K562 (cell line): ENCODE measurements at regions not wholly inside any gene's neighbourhood (a gene's known extent, or its start where the extent isn't known, plus 50 kb on each side); places are given as distances from the start of the nearest gene placed in this dataset.
A peak's percentile ranks its signal among the peaks of the same experiment; 100 is the strongest.

Experiments
- CEBPB ChIP-seq: fragments of 450-650 bp; IDR thresholded peaks from 2 replicates; pipeline ENCODE4 v1.6.1; 2016; ENCODE audit warnings: missing genetic modification characterization, missing compliant biosample characterization
- EGR1 ChIP-seq: fragments of 450-650 bp; conservative IDR thresholded peaks from 2 replicates; pipeline ENCODE4 v1.6.1; 2017; ENCODE audit warnings: mild to moderate bottlenecking
- HEY1 ChIP-seq: fragments of 250-450 bp; sonication (Bioruptor Pico); IDR thresholded peaks from 2 replicates; pipeline ENCODE4 v1.5.0; 2020; ENCODE audit warnings: mild to moderate bottlenecking, moderate library complexity, borderline replicate concordance
- ID3 ChIP-seq, 2 experiments: fragments of 250-450 bp in 1 of 2; fragments of 450-650 bp in 1 of 2; sonication (Bioruptor Pico) in 1 of 2; IDR thresholded peaks; 2 replicates each; pipeline versions ENCODE4 v1.6.1 to v1.8.0; 2016 to 2021; ENCODE audit warnings: mild to moderate bottlenecking in 2 of 2, moderate library complexity in 2 of 2, missing compliant biosample characterization in 1 of 2, missing genetic modification characterization in 1 of 2
- L3MBTL2 ChIP-seq: fragments of 450-650 bp; IDR thresholded peaks from 2 replicates; pipeline ENCODE4 v1.6.1; 2016; ENCODE audit warnings: mild to moderate bottlenecking, moderate library complexity
- MAFK ChIP-seq: IDR thresholded peaks from 2 replicates; pipeline ENCODE4 v1.6.1; 2011; ENCODE audit warnings: low read length, improper control_type of control experiment
- PATZ1 ChIP-seq: fragments of 250-450 bp; sonication (Bioruptor Pico); IDR thresholded peaks from 2 replicates; pipeline ENCODE4 v1.5.0; 2020; ENCODE audit warnings: mild to moderate bottlenecking, borderline replicate concordance
- PRPF4 ChIP-seq: fragments of 200-400 bp; formaldehyde crosslinking; IDR thresholded peaks from one replicate; pipeline ENCODE4 v1.6.1; 2017; ENCODE audit warnings: low read length, low read depth, mild to moderate bottlenecking; ENCODE audit not compliant: insufficient read depth, poor library complexity, severe bottlenecking
- SP2 ChIP-seq: IDR thresholded peaks from 2 replicates; pipeline ENCODE4 v1.6.1; 2011; ENCODE audit warnings: mild to moderate bottlenecking, low read depth, low read length, moderate library complexity; ENCODE audit not compliant: poor library complexity, severe bottlenecking; ENCODE audit errors: extremely low read depth
- UBTF ChIP-seq, 2 experiments: IDR thresholded peaks; 2 replicates each; pipeline ENCODE4 v1.6.1; 2012; ENCODE audit warnings: improper control_type of control experiment in 2 of 2, low read depth in 2 of 2, low read length in 2 of 2, borderline replicate concordance in 1 of 2
- ZC3H4 ChIP-seq: sonication (generic); formaldehyde crosslinking; IDR thresholded peaks from 2 replicates; pipeline ENCODE4 v1.9.0; 2021; ENCODE audit warnings: missing genetic modification reagents, borderline replicate concordance
- ZNF518B ChIP-seq: fragments of 250-450 bp; sonication (Bioruptor Pico); IDR thresholded peaks from 2 replicates; pipeline ENCODE4 v1.5.0; 2021; ENCODE audit warnings: mild to moderate bottlenecking, moderate library complexity

- no peak for TF ChIP-seq MAFK
- no peak for TF ChIP-seq PATZ1 (CRISPR knock-in tag)
- TF ChIP-seq HEY1 (CRISPR knock-in tag) = no peak
- TF ChIP-seq SP2 = no peak
- no peak for TF ChIP-seq ZC3H4
- TF ChIP-seq PRPF4 = no peak
- peak; percentile 97 for TF ChIP-seq CEBPB (tag)
- no peak for TF ChIP-seq ZNF518B
- TF ChIP-seq UBTF (IDR thresholded peaks at IDR 0.05; ENCODE audit: borderline replicate concordance in 1 of 2, low read depth in 2 of 2, low read length in 2 of 2) = no peak
- no peak for TF ChIP-seq EGR1
- no peak for TF ChIP-seq ID3 (CRISPR knock-in tag; IDR thresholded peaks at IDR 0.05)
- TF ChIP-seq ID3 (tag; IDR thresholded peaks at IDR 0.05) = no peak
- TF ChIP-seq L3MBTL2 = no peak
Measured at GRCh38 chr4:162497564-162498167, 333.9 kb upstream of the FSTL5 start (continued).
